Hypothalamus (tissue), 51 donors: ENCODE measurements at regions not wholly inside any gene's neighbourhood (a gene's known extent, or its start where the extent isn't known, plus 50 kb on each side); places are given as distances from the start of the nearest gene placed in this dataset.
"Not testable (repeated sequence)": the region's sequence is repeated elsewhere in the genome, so short reads cannot be mapped to it uniquely, and the experiment has no call there.

Experiments
- DNase-seq, 51 donors: peaks; one replicate each; lab custom pipeline; 2025; lab: John Stamatoyannopoulos, UW

- peak in 1 of 51 donors; percentile 37 for DNase-seq
Observed at GRCh38 chr2:20499387-20499786, 52.5 kb downstream of the RHOB start.

- DNase-seq: no peak
Observed at GRCh38 chr2:20501974-20502373, 55.1 kb downstream of the RHOB start.

GRCh38 chr2:20502496-20502895 is 55.6 kb downstream of the RHOB start:
- DNase-seq: not testable (repeated sequence)

GRCh38 chr2:20504174-20504573 is 57.3 kb downstream of the RHOB start:
- DNase-seq: no peak

- no peak for DNase-seq
Observed at GRCh38 chr2:20506201-20506685, 59.4 kb downstream of the RHOB start.

GRCh38 chr2:20507166-20507692 is 60.4 kb downstream of the RHOB start:
- no peak for DNase-seq

GRCh38 chr2:20507711-20508110 is 60.8 kb downstream of the RHOB start:
- no peak for DNase-seq

GRCh38 chr2:20509301-20509769 is 62.5 kb downstream of the RHOB start:
- DNase-seq: no peak

GRCh38 chr2:20509770-20510490 is 63.1 kb downstream of the RHOB start:
- DNase-seq: peak in 8 of 51 donors; percentile 16 to 56 (median 22)

- DNase-seq: no peak
Observed at GRCh38 chr2:20511130-20511529, 64.3 kb downstream of the RHOB start.

- DNase-seq: no peak
Observed at GRCh38 chr2:20512061-20512605, 65.3 kb downstream of the RHOB start.

- DNase-seq: no peak
Observed at GRCh38 chr2:20513946-20514345, 67.1 kb downstream of the RHOB start.

- no peak for DNase-seq
Observed at GRCh38 chr2:20514596-20515269, 67.9 kb downstream of the RHOB start.

- no peak for DNase-seq
Observed at GRCh38 chr2:20515290-20516220, 68.7 kb downstream of the RHOB start.

GRCh38 chr2:20516291-20516645 is 69.4 kb downstream of the RHOB start:
- DNase-seq: peak in 1 of 51 donors; percentile 70

- peak in 42 of 51 donors; percentile 14 to 88 (median 62) for DNase-seq
Observed at GRCh38 chr2:20516646-20517341, 69.9 kb downstream of the RHOB start.

- DNase-seq: no peak
Observed at GRCh38 chr2:20519309-20519708, 72.4 kb downstream of the RHOB start.

- no peak for DNase-seq
Observed at GRCh38 chr2:20520128-20520527, 73.3 kb downstream of the RHOB start.

- no peak for DNase-seq
Observed at GRCh38 chr2:20521193-20521592, 74.3 kb downstream of the RHOB start.

- no peak for DNase-seq
Observed at GRCh38 chr2:20521682-20522189, 74.9 kb downstream of the RHOB start.
